Mesenchymal stem cell (in vitro differentiated cells and primary cell): ENCODE measurements at regions not wholly inside any gene's neighbourhood (a gene's known extent, or its start where the extent isn't known, plus 50 kb on each side); places are given as distances from the start of the nearest gene placed in this dataset.
"Not testable (repeated sequence)": the region's sequence is repeated elsewhere in the genome, so short reads cannot be mapped to it uniquely, and the experiment has no call there.

Experiments
- DNase-seq: peaks from one replicate; pipeline ENCODE4 v3.0.0-alpha.2; 2013
- H2AFZ ChIP-seq: one replicate; pipeline ENCODE4 v1.6.1; 2013; ENCODE audit warnings: low read depth, mild to moderate bottlenecking, control low read depth, inconsistent platforms, low read length, moderate library complexity
- H2AK5ac ChIP-seq: 2 replicates; pipeline ENCODE4 v1.6.1; 2013; ENCODE audit warnings: low read length, moderate library complexity, mild to moderate bottlenecking, inconsistent platforms; ENCODE audit not compliant: severe bottlenecking
- H2BK120ac ChIP-seq: one replicate; pipeline ENCODE4 v1.6.1; 2013; ENCODE audit warnings: low read depth, mild to moderate bottlenecking, inconsistent platforms, low read length, moderate library complexity
- H2BK12ac ChIP-seq, 2 experiments: one replicate each; pipeline ENCODE4 v1.6.1; 2013; ENCODE audit warnings: inconsistent platforms in 2 of 2, low read length in 2 of 2, mild to moderate bottlenecking in 2 of 2, moderate library complexity in 2 of 2, control low read depth in 1 of 2
- H2BK15ac ChIP-seq: one replicate; pipeline ENCODE4 v1.6.1; 2013; ENCODE audit warnings: mild to moderate bottlenecking, low read depth, inconsistent platforms; ENCODE audit not compliant: poor library complexity, severe bottlenecking
- H2BK5ac ChIP-seq: 2 replicates; pipeline ENCODE4 v1.6.1; 2013; ENCODE audit warnings: low read depth, mild to moderate bottlenecking, low read length, control low read depth, inconsistent platforms; ENCODE audit not compliant: poor library complexity, severe bottlenecking
- H3K14ac ChIP-seq, 2 experiments: one replicate each; pipeline ENCODE4 v1.6.1; 2013; ENCODE audit warnings: inconsistent platforms in 2 of 2, low read length in 2 of 2, control low read depth in 1 of 2, mild to moderate bottlenecking in 1 of 2, moderate library complexity in 1 of 2
- H3K18ac ChIP-seq, 2 experiments: one replicate each; pipeline ENCODE4 v1.6.1; 2013; ENCODE audit warnings: inconsistent platforms in 2 of 2, low read length in 2 of 2, control low read depth in 1 of 2, low read depth in 1 of 2, mild to moderate bottlenecking in 1 of 2
- H3K23ac ChIP-seq, 2 experiments: one replicate each; pipeline ENCODE4 v1.6.1; 2013; ENCODE audit warnings: inconsistent platforms in 2 of 2, low read length in 2 of 2, mild to moderate bottlenecking in 2 of 2, moderate library complexity in 2 of 2, control low read depth in 1 of 2
- H3K27ac ChIP-seq: 2 replicates; pipeline ENCODE4 v1.5.1; 2013; ENCODE audit warnings: mild to moderate bottlenecking, moderate library complexity, low read length, control low read depth, inconsistent platforms; ENCODE audit not compliant: poor library complexity, severe bottlenecking
- H3K27me3 ChIP-seq, 2 experiments: 2 replicates each; pipeline versions ENCODE4 v1.6.1 to v1.7.0; 2013; ENCODE audit warnings: low read length in 2 of 2, mild to moderate bottlenecking in 2 of 2, moderate library complexity in 2 of 2, control low read depth in 1 of 2, inconsistent platforms in 1 of 2; ENCODE audit not compliant: control insufficient read depth in 1 of 2, insufficient read depth in 1 of 2
- H3K36me3 ChIP-seq, 2 experiments: 2 replicates each; pipeline versions ENCODE4 v1.6.1 to v1.7.0; 2013; ENCODE audit warnings: low read length in 2 of 2, control low read depth in 1 of 2, inconsistent platforms in 1 of 2, low read depth in 1 of 2, mild to moderate bottlenecking in 1 of 2; ENCODE audit not compliant: insufficient read depth in 2 of 2, control insufficient read depth in 1 of 2
- H3K4ac ChIP-seq, 2 experiments: one replicate each; pipeline ENCODE4 v1.6.1; 2013; ENCODE audit warnings: inconsistent platforms in 2 of 2, low read length in 2 of 2, mild to moderate bottlenecking in 2 of 2, moderate library complexity in 2 of 2, control low read depth in 1 of 2, low read depth in 1 of 2
- H3K4me1 ChIP-seq: 2 replicates; pipeline ENCODE4 v1.6.1; 2013; ENCODE audit warnings: low read depth, low read length, control low read depth; ENCODE audit not compliant: control insufficient read depth, insufficient read depth
- H3K4me2 ChIP-seq: 2 replicates; pipeline ENCODE4 v1.6.1; 2013; ENCODE audit warnings: low read length, mild to moderate bottlenecking, inconsistent platforms; ENCODE audit not compliant: poor library complexity, severe bottlenecking
- H3K4me3 ChIP-seq, 2 experiments: 2 replicates each; pipeline versions ENCODE4 v1.5.1 to v1.7.0; 2013; ENCODE audit warnings: low read length in 2 of 2, mild to moderate bottlenecking in 2 of 2, control low read depth in 1 of 2, low read depth in 1 of 2; ENCODE audit not compliant: insufficient read depth in 1 of 2
- H3K79me1 ChIP-seq: replicated peaks from 2 replicates; pipeline ENCODE4 v1.6.1; 2013; ENCODE audit warnings: mild to moderate bottlenecking, control low read depth, low read length, inconsistent platforms; ENCODE audit not compliant: poor library complexity, severe bottlenecking
- H3K9ac ChIP-seq: 2 replicates; pipeline ENCODE4 v1.7.0; 2013; ENCODE audit warnings: mild to moderate bottlenecking, low read length, moderate library complexity
- H3K9me3 ChIP-seq: 2 replicates; pipeline ENCODE4 v1.7.0; 2013; ENCODE audit warnings: mild to moderate bottlenecking, low read length; ENCODE audit not compliant: control insufficient read depth
- H4K8ac ChIP-seq: one replicate; pipeline ENCODE4 v1.6.1; 2013; ENCODE audit warnings: inconsistent platforms, mild to moderate bottlenecking, low read length, moderate library complexity
- H4K91ac ChIP-seq: one replicate; pipeline ENCODE4 v1.6.1; 2013; ENCODE audit warnings: mild to moderate bottlenecking, low read length, inconsistent platforms
- WGBS: methylation state at CpG from one replicate; pipeline ENCODE4 v1.1.7; 2013; ENCODE audit warnings: mixed read lengths; 5-methylcytosine and 5-hydroxymethylcytosine counted together

- not testable (repeated sequence) for H4K91ac ChIP-seq, H3K36me3 ChIP-seq, H3K9ac ChIP-seq, H3K79me1 ChIP-seq, H3K4me2 ChIP-seq, H3K27me3 ChIP-seq, H2BK12ac ChIP-seq, H4K8ac ChIP-seq, H3K4me3 ChIP-seq, H3K27ac ChIP-seq, H3K23ac ChIP-seq, H2BK15ac ChIP-seq, DNase-seq, H3K18ac ChIP-seq, H3K9me3 ChIP-seq, H2AK5ac ChIP-seq, H2BK5ac ChIP-seq, H2BK120ac ChIP-seq, H3K4me1 ChIP-seq, H2AFZ ChIP-seq, H3K14ac ChIP-seq, H3K4ac ChIP-seq
- WGBS: no CpG with 5 or more reads among the region's 3 CpGs
Observed at GRCh38 chr9:41347893-41348292, 158.8 kb upstream of the ZNG1F start.

DNA sequence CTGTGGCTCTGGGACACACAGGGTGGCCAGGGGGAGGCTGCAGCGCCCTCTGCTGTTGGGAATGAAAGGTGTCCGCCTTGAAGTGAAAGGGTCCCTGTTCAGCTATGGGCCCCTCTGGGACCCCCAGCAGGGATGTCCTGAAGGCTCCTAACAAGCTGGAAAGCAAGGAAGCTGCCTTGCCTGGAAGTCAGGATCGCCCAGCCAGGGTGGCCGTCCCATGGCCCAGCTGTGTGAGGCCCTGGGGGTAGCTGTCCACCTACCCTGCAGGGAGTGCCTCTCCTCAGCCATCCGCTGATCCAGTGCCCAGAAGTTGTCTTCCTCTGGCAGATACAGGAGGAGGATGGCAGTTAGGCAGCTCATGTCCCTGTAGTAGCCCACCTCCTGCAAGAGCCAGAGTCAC, 143.4 kb upstream of the ZNG1F start:
- H3K4ac ChIP-seq, H4K8ac ChIP-seq, H2BK5ac ChIP-seq, H3K23ac ChIP-seq, H3K27me3 ChIP-seq, H2AK5ac ChIP-seq, H3K14ac ChIP-seq, H3K18ac ChIP-seq, H3K9ac ChIP-seq, H3K4me3 ChIP-seq, H2BK15ac ChIP-seq, H3K4me1 ChIP-seq, H3K27ac ChIP-seq, H3K36me3 ChIP-seq, H3K9me3 ChIP-seq, H3K79me1 ChIP-seq, H2AFZ ChIP-seq, H4K91ac ChIP-seq, H2BK120ac ChIP-seq, H2BK12ac ChIP-seq, H3K4me2 ChIP-seq, DNase-seq: not testable (repeated sequence)
- no CpG with 5 or more reads among the region's 5 CpGs for WGBS

- not testable (repeated sequence) for H3K27ac ChIP-seq, H3K27me3 ChIP-seq, DNase-seq, H3K23ac ChIP-seq, H3K36me3 ChIP-seq, H3K4me1 ChIP-seq, H3K18ac ChIP-seq, H3K14ac ChIP-seq, H2AK5ac ChIP-seq, H4K8ac ChIP-seq, H2BK120ac ChIP-seq, H3K4me3 ChIP-seq, H2BK5ac ChIP-seq, H2BK15ac ChIP-seq, H4K91ac ChIP-seq, H3K9me3 ChIP-seq, H3K9ac ChIP-seq, H3K4ac ChIP-seq, H3K79me1 ChIP-seq, H3K4me2 ChIP-seq, H2AFZ ChIP-seq, H2BK12ac ChIP-seq
- WGBS: 96% methylated on average over 2 of the region's 2 CpGs
Observed at GRCh38 chr9:41321277-41321676, 132.2 kb upstream of the ZNG1F start.

DNA sequence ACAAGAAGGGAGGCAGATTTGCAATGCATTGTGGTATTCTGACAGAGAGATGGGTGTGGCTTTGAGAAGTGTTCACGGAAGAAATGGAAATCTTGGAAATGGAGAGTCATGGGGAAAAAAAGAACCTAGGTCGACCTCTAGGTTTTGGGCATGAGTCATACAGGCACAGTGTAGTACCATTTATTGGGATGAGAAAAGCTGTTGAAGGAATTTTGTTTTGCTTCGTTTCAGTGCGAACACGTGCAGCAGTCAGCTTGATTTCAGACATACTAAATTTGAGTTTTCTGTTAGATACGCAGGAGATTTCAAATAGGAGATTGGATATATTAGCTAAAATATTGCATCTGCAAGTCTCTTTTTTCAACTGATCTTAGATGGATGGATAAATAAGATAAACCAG, 119.8 kb upstream of the ZNG1F start:
- not testable (repeated sequence) for H3K9ac ChIP-seq, DNase-seq, H4K91ac ChIP-seq, H2BK15ac ChIP-seq, H3K4me1 ChIP-seq, H4K8ac ChIP-seq, H3K36me3 ChIP-seq, H3K79me1 ChIP-seq, H3K27ac ChIP-seq, H3K9me3 ChIP-seq, H3K14ac ChIP-seq, H3K4ac ChIP-seq, H2AK5ac ChIP-seq, H3K23ac ChIP-seq, H3K18ac ChIP-seq, H3K4me2 ChIP-seq, H2BK120ac ChIP-seq, H3K4me3 ChIP-seq, H2BK12ac ChIP-seq, H2AFZ ChIP-seq, H3K27me3 ChIP-seq, H2BK5ac ChIP-seq
- WGBS: 8% methylated on average over 1 of the region's 6 CpGs
